Astrocyte (in vitro differentiated cells and primary cell): ENCODE measurements at regions not wholly inside any gene's neighbourhood (a gene's known extent, or its start where the extent isn't known, plus 50 kb on each side); places are given as distances from the start of the nearest gene placed in this dataset.

Experiments
- DNase-seq: peaks from one replicate; pipeline ENCODE4 v3.0.0-alpha.2; 2010; ENCODE audit warnings: low read depth
- FAIRE-seq: peaks from 2 replicates; lab custom pipeline; 2011; peaks lifted over from hg19 to GRCh38; lab: Jason Lieb, UNC
- H2AFZ ChIP-seq: 2 replicates; pipeline ENCODE4 v1.6.0; 2012; ENCODE audit warnings: low read depth, low read length, inconsistent platforms
- H3K27ac ChIP-seq: 2 replicates; pipeline ENCODE4 v1.5.1; 2011; ENCODE audit warnings: low read depth, low read length, inconsistent platforms
- H3K27me3 ChIP-seq: 2 replicates; pipeline ENCODE4 v1.6.0; 2011; ENCODE audit warnings: low read length, inconsistent platforms; ENCODE audit not compliant: insufficient read depth
- H3K36me3 ChIP-seq: 2 replicates; pipeline ENCODE4 v1.5.1; 2011; ENCODE audit warnings: low read length, inconsistent platforms; ENCODE audit not compliant: insufficient read depth
- H3K4me1 ChIP-seq: 2 replicates; pipeline ENCODE4 v1.5.1; 2011; ENCODE audit warnings: low read length, inconsistent platforms; ENCODE audit not compliant: insufficient read depth
- H3K4me2 ChIP-seq: 2 replicates; pipeline ENCODE4 v1.6.0; 2012; ENCODE audit warnings: low read length, inconsistent platforms
- H3K4me3 ChIP-seq: 2 replicates; pipeline ENCODE4 v1.5.1; 2011; ENCODE audit warnings: low read depth, mild to moderate bottlenecking, low read length, inconsistent platforms; ENCODE audit not compliant: insufficient read depth
- H3K79me2 ChIP-seq: 2 replicates; pipeline ENCODE4 v1.6.0; 2012; ENCODE audit warnings: mild to moderate bottlenecking, low read length, inconsistent platforms; ENCODE audit not compliant: insufficient read depth
- H3K9ac ChIP-seq: 2 replicates; pipeline ENCODE4 v1.6.0; 2012; ENCODE audit warnings: mild to moderate bottlenecking, low read length, inconsistent platforms
- H3K9me3 ChIP-seq: 2 replicates; pipeline ENCODE4 v1.5.1; 2012; ENCODE audit warnings: low read depth, mild to moderate bottlenecking, low read length, inconsistent platforms; ENCODE audit not compliant: insufficient read depth
- H4K20me1 ChIP-seq: 2 replicates; pipeline ENCODE4 v1.6.0; 2012; ENCODE audit warnings: low read length, inconsistent platforms; ENCODE audit not compliant: insufficient read depth
- H3K27ac Mint-ChIP-seq: one replicate; pipeline ENCODE4 v1.8.0; 2021; ENCODE audit warnings: mild to moderate bottlenecking, mixed read lengths; ENCODE audit not compliant: unreplicated experiment
- H3K27me3 Mint-ChIP-seq: one replicate; pipeline ENCODE4 v1.8.0; 2021; ENCODE audit warnings: low read depth, mixed read lengths; ENCODE audit not compliant: unreplicated experiment
- H3K36me3 Mint-ChIP-seq: one replicate; pipeline ENCODE4 v1.8.0; 2021; ENCODE audit warnings: low read depth, mixed read lengths; ENCODE audit not compliant: unreplicated experiment
- H3K4me1 Mint-ChIP-seq: one replicate; pipeline ENCODE4 v1.8.0; 2021; ENCODE audit warnings: low read depth, mixed read lengths; ENCODE audit not compliant: unreplicated experiment
- H3K4me3 Mint-ChIP-seq: one replicate; pipeline ENCODE4 v1.8.0; 2021; ENCODE audit warnings: mild to moderate bottlenecking, moderate library complexity, mixed read lengths; ENCODE audit not compliant: unreplicated experiment
- H3K9me3 Mint-ChIP-seq: one replicate; pipeline ENCODE4 v1.8.0; 2021; ENCODE audit warnings: mild to moderate bottlenecking, mixed read lengths; ENCODE audit not compliant: unreplicated experiment
- EZH2 ChIP-seq: IDR thresholded peaks from 2 replicates; pipeline ENCODE4 v1.6.1; 2012; ENCODE audit warnings: mild to moderate bottlenecking, low read length, inconsistent platforms; ENCODE audit not compliant: insufficient read depth
- TF ChIP-seq, protein P1 (sequence below): IDR thresholded peaks from 2 replicates; pipeline ENCODE4 v1.5.1; 2011; ENCODE audit warnings: low read depth, mild to moderate bottlenecking, inconsistent platforms, low read length, moderate library complexity; ENCODE audit not compliant: insufficient read depth

DNA sequence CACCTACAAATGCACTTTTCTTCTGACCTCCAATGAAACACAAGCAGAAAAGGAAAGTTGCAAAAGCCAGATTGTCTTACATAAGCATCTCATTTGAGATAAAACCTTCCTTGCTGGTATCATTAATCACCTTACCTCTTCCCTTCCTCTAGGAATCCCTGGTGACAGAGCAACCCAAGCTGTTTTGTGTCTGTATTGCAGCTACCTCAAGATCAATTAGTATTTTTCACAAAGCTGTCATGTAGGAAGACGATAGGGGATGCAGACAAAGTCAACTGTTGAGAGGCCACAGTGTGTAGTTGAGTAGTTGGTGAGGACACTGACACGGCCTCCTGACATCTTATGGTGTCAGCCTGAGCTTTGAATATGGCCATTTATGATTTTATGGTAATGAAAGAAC, 339.1 kb upstream of the SLC10A2 start:
- H3K4me1 Mint-ChIP-seq: no peaks in the 10 kb centered on the region
- H3K9me3 Mint-ChIP-seq: no peaks in the 10 kb centered on the region
- H3K4me1 ChIP-seq: no peaks in the 10 kb centered on the region
- no peak overlapping the region for H3K9ac ChIP-seq
- H3K9me3 ChIP-seq: no peaks in the 10 kb centered on the region
- H3K4me3 Mint-ChIP-seq: no peak overlapping the region
- peaks cover 4% of the 10 kb centered on the region for H3K27me3 Mint-ChIP-seq
- no peaks in the 10 kb centered on the region for H3K79me2 ChIP-seq
- no peak overlapping the region for H3K27ac Mint-ChIP-seq
- DNase-seq (no peak), FAIRE-seq (no peak)
- H3K27me3 ChIP-seq: peaks cover 3% of the 10 kb centered on the region
- no peaks in the 10 kb centered on the region for H3K36me3 ChIP-seq
- no peaks in the 10 kb centered on the region for H4K20me1 ChIP-seq
- H3K4me2 ChIP-seq: no peak overlapping the region
- no peak overlapping the region for H3K27ac ChIP-seq
- no peaks in the 10 kb centered on the region for H3K36me3 Mint-ChIP-seq
- no peak overlapping the region for H3K4me3 ChIP-seq
- H2AFZ ChIP-seq: no peak overlapping the region
- TF ChIP-seq, protein P1, sequence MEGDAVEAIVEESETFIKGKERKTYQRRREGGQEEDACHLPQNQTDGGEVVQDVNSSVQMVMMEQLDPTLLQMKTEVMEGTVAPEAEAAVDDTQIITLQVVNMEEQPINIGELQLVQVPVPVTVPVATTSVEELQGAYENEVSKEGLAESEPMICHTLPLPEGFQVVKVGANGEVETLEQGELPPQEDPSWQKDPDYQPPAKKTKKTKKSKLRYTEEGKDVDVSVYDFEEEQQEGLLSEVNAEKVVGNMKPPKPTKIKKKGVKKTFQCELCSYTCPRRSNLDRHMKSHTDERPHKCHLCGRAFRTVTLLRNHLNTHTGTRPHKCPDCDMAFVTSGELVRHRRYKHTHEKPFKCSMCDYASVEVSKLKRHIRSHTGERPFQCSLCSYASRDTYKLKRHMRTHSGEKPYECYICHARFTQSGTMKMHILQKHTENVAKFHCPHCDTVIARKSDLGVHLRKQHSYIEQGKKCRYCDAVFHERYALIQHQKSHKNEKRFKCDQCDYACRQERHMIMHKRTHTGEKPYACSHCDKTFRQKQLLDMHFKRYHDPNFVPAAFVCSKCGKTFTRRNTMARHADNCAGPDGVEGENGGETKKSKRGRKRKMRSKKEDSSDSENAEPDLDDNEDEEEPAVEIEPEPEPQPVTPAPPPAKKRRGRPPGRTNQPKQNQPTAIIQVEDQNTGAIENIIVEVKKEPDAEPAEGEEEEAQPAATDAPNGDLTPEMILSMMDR: no peak
- no peak for TF ChIP-seq EZH2

DNA sequence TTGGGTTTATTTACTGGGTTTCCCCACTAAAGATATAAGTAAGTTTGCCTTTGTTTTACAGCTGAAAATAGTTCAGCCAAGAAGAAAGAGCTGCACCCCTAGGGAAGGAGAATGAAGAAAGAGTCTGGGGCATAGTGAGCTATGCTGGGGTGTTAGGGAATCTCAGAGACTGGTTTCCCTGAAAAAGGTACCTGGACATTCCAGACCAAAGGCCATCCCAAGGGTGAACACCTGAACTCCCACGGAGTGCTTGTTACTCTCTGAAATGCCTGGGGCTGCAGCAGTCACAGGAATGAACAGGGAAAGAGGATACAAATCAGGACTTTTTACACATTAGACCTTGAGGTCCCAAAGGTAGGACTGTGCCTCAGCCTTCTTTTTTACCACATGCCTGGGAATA, 337.6 kb upstream of the SLC10A2 start:
- DNase-seq: no peak
- Mint-ChIP-seq H3K4me3 (no peak overlapping the region), H3K36me3 (no peaks in the 10 kb centered on the region), H3K9me3 (no peaks in the 10 kb centered on the region), H3K4me1 (no peaks in the 10 kb centered on the region), H3K27me3 (peaks cover 4% of the 10 kb centered on the region), H3K27ac (no peak overlapping the region)
- Histone ChIP-seq H3K4me2 (no peak overlapping the region), H3K36me3 (no peaks in the 10 kb centered on the region), H3K4me1 (no peaks in the 10 kb centered on the region), H3K4me3 (no peak overlapping the region), H4K20me1 (no peaks in the 10 kb centered on the region), H3K27me3 (peaks cover under 1% of the 10 kb centered on the region), H2AFZ (no peak overlapping the region), H3K79me2 (no peaks in the 10 kb centered on the region), H3K27ac (no peak overlapping the region), H3K9me3 (no peaks in the 10 kb centered on the region), H3K9ac (no peak overlapping the region)
- no peak for FAIRE-seq
- TF ChIP-seq, protein P1: no peak
- TF ChIP-seq EZH2: no peak

DNA sequence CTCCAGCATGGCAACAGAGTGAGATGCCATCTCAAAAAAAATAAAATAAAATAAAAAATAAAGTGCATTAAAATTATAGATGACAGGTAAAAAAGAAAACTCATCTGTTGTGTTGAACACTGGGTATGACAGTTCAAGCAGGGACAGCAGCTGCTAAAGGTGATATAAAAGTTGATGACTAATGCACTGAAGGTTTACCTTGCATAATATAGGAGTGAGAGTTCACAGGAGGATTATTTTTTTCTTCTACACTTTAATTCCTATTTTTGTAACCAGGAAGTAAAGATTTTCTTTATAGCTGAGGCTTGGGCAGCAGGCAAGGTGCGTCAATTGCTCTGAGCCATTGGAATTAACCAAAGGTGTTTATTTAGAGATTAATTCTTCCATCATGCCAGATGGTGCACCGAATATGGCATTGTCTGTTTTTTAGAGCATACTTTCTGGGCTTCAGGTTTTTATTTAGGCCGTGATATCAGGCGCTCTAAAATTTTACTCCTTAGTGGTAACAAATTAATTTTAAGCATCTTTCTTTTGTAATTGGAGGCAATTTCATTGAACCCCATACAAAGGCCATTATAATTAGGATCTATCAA, 337.0 kb upstream of the SLC10A2 start:
- Histone ChIP-seq H3K27ac (no peak overlapping the region), H3K79me2 (no peaks in the 10 kb centered on the region), H3K9me3 (no peaks in the 10 kb centered on the region), H3K9ac (no peak overlapping the region), H3K4me3 (no peak overlapping the region), H3K27me3 (no peaks in the 10 kb centered on the region), H3K36me3 (no peaks in the 10 kb centered on the region), H4K20me1 (no peaks in the 10 kb centered on the region), H3K4me1 (no peaks in the 10 kb centered on the region), H3K4me2 (no peak overlapping the region), H2AFZ (no peak overlapping the region)
- Mint-ChIP-seq H3K36me3 (no peaks in the 10 kb centered on the region), H3K4me3 (no peak overlapping the region), H3K4me1 (no peaks in the 10 kb centered on the region), H3K9me3 (no peaks in the 10 kb centered on the region), H3K27ac (no peak overlapping the region), H3K27me3 (peaks cover under 1% of the 10 kb centered on the region)
- no peak for DNase-seq
- FAIRE-seq: no peak
- TF ChIP-seq, protein P1: no peak
